ENCODE measurements at regions not wholly inside any gene's neighbourhood (a gene's known extent, or its start where the extent isn't known, plus 50 kb on each side); places are given as distances from the start of the nearest gene placed in this dataset.

DNA sequence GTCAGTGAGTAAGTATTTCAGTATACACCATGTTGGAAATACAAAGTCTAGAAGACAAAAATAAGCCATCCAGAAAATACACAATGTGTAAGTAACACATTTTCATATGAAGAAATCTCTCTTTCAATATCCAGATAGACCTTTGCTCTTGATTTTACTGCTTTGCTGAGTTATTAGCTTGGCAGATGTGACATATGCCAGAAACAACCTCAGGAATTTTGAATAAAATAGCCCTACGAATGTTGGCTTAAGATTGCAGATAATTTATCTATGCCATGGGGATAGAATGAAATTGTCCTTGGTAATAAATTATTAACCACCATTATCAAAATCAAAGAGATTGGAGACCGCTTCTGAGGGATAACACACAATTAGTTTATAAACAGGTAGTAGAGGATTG is 1036.9 kb upstream of the EPHA7 start:
- no peak for DNase-seq
- TF ChIP-seq, protein P1, sequence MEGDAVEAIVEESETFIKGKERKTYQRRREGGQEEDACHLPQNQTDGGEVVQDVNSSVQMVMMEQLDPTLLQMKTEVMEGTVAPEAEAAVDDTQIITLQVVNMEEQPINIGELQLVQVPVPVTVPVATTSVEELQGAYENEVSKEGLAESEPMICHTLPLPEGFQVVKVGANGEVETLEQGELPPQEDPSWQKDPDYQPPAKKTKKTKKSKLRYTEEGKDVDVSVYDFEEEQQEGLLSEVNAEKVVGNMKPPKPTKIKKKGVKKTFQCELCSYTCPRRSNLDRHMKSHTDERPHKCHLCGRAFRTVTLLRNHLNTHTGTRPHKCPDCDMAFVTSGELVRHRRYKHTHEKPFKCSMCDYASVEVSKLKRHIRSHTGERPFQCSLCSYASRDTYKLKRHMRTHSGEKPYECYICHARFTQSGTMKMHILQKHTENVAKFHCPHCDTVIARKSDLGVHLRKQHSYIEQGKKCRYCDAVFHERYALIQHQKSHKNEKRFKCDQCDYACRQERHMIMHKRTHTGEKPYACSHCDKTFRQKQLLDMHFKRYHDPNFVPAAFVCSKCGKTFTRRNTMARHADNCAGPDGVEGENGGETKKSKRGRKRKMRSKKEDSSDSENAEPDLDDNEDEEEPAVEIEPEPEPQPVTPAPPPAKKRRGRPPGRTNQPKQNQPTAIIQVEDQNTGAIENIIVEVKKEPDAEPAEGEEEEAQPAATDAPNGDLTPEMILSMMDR (IDR thresholded peaks at IDR 0.05; ENCODE audit: low read depth, low read length, missing control alignments), result no peak
- H3K36me3 ChIP-seq (replicated peaks), result no peaks in the 10 kb centered on the region
- H3K4me3 ChIP-seq (ENCODE audit: low read depth, low read length), result no peak overlapping the region
- H3K27me3 ChIP-seq (replicated peaks), result no peaks in the 10 kb centered on the region
- in situ Hi-C loops (cut with HindIII; ENCODE audit: low pct_ligation_motif_present, low sequenced_read_pairs), result no loop called here
- H3K27ac ChIP-seq, result no peak overlapping the region

DNA sequence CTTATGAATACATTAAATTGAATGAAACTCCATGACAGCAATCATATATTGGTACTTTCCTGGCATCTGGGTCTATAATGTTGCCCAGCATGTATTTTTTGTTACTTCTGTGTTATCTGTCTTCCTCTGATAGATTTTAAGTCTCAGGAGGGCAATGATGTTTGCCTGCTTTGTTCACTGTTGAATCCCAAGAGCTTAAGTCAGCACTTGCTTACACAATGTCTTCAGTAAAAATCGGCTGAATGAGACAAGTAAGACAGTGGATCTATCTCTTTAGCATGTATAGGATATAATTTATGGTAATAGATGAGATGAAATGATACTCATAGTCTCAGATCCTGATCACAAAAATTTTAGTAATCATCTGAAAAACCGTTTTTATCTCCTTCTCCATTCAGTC is 1034.9 kb upstream of the EPHA7 start:
- Histone ChIP-seq H3K36me3 (replicated peaks) (no peaks in the 10 kb centered on the region), H3K27me3 (replicated peaks) (no peaks in the 10 kb centered on the region), H3K4me3 (ENCODE audit: low read depth, low read length) (no peak overlapping the region), H3K27ac (no peak overlapping the region)
- no peak for DNase-seq
- in situ Hi-C loops (cut with HindIII; ENCODE audit: low pct_ligation_motif_present, low sequenced_read_pairs), result no loop called here
- TF ChIP-seq, protein P1 (IDR thresholded peaks at IDR 0.05; ENCODE audit: low read depth, low read length, missing control alignments), result no peak

DNA sequence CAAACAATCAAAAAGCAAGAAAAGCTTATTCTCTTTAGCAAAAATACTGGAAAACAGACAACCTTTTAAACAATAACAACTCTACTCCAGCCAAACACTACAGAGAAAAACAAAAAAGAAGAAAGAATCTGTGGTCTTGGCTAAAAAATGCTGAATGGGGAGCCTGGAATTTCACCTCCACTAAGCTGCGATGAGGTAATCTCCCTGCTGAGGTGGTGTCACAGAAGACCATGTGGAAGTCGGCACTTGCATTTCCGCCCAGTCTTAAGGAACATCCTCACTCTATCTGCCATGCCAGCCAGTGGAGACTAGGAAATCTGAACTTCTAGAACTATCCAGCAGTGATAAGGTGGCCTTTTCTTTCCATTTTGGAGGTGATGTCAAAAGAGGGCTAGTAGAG is 1026.8 kb upstream of the EPHA7 start:
- no peak overlapping the region for H3K4me3 ChIP-seq (ENCODE audit: low read depth, low read length)
- DNase-seq, result no peak
- H3K36me3 ChIP-seq (replicated peaks), result no peaks in the 10 kb centered on the region
- in situ Hi-C loops (cut with HindIII; ENCODE audit: low pct_ligation_motif_present, low sequenced_read_pairs), result no loop called here
- H3K27ac ChIP-seq, result no peak overlapping the region
- H3K27me3 ChIP-seq (replicated peaks), result no peaks in the 10 kb centered on the region
- TF ChIP-seq, protein P1 (IDR thresholded peaks at IDR 0.05; ENCODE audit: low read depth, low read length, missing control alignments), result no peak

DNA sequence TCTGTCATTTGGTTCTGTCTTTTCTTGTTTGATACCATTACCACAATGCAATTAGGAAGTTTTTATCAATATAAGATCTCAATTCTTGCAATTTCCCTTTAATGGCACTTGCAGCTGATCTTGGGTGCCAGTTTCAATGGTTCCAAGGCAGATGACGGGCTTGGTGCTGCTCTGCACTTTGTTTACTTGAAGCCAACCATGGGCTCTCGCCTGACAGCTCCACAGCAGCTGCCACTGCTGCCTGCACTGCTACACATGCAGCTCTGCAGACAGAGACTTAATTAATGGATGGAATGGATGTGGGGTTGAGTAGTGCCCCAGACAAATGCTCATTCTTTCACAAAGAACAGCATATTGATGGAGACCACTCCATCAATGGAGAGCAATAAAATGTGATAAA is 1024.3 kb upstream of the EPHA7 start:
- in situ Hi-C loops (cut with HindIII; ENCODE audit: low pct_ligation_motif_present, low sequenced_read_pairs), result no loop called here
- no peak for DNase-seq
- Histone ChIP-seq H3K4me3 (ENCODE audit: low read depth, low read length) (no peak overlapping the region), H3K36me3 (replicated peaks) (no peaks in the 10 kb centered on the region), H3K27ac (no peak overlapping the region), H3K27me3 (replicated peaks) (no peaks in the 10 kb centered on the region)
- TF ChIP-seq, protein P1 (IDR thresholded peaks at IDR 0.05; ENCODE audit: low read depth, low read length, missing control alignments), result no peak

DNA sequence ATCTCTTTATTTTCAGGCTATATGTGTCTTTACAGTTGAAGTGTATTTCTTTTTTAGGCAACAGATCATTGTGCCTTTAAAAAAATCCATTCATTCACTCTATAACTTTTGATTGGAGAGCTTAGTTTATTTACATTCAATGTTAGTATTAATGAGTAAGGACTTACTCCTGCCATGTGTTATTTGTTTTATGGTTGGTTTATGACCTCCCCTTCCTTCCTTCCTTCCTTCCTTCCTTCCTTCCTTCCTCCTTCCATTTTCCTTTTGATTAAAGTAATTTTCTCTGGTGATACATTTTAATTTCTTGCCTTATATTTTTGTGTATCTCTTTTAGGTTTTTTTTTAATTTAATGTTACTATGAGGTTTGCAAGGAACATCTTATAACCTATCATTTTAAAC is 1005.3 kb upstream of the EPHA7 start:
- Histone ChIP-seq H3K36me3 (replicated peaks) (no peaks in the 10 kb centered on the region), H3K4me3 (ENCODE audit: low read depth, low read length) (no peak overlapping the region), H3K27me3 (replicated peaks) (no peaks in the 10 kb centered on the region), H3K27ac (no peak overlapping the region)
- in situ Hi-C loops (cut with HindIII; ENCODE audit: low pct_ligation_motif_present, low sequenced_read_pairs), result no loop called here
- no peak for DNase-seq
- TF ChIP-seq, protein P1 (IDR thresholded peaks at IDR 0.05; ENCODE audit: low read depth, low read length, missing control alignments), result no peak

DNA sequence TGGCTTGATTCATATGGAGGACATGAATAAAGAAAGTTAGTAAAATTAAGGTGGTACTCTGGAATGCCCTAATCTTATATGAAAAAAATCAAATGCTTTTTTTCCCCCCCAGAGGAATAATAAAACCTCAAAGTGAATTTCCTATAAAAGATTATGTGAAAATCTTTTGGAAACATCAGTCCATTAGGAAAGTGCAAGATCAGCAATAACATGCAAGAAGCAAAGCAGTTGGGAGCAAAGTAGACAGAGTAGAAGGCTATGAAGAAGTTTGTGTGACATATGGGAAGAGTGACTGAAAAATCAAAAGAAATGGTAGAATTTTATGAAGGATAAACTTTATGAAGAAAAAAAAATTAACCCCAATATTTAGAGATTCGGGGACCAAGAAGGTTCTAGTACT is 998.0 kb upstream of the EPHA7 start:
- in situ Hi-C loops (cut with HindIII; ENCODE audit: low pct_ligation_motif_present, low sequenced_read_pairs), result no loop called here
- no peak overlapping the region for H3K4me3 ChIP-seq (ENCODE audit: low read depth, low read length)
- no peaks in the 10 kb centered on the region for H3K27me3 ChIP-seq (replicated peaks)
- no peak for DNase-seq
- TF ChIP-seq, protein P1 (IDR thresholded peaks at IDR 0.05; ENCODE audit: low read depth, low read length, missing control alignments), result no peak
- no peaks in the 10 kb centered on the region for H3K36me3 ChIP-seq (replicated peaks)
- no peak overlapping the region for H3K27ac ChIP-seq

All from brain microvascular endothelial cell (primary cell).